HG03175 (cell line): ENCODE measurements at regions not wholly inside any gene's neighbourhood (a gene's known extent, or its start where the extent isn't known, plus 50 kb on each side); places are given as distances from the start of the nearest gene placed in this dataset.

ENCODE experiments used
- ATAC-seq: cut with Tn5 transposase; IDR thresholded peaks from one replicate; pipeline ENCODE4 v1.9.1; 2021; ENCODE audit warnings: mild to moderate bottlenecking, moderate library complexity; ENCODE audit not compliant: unreplicated experiment

DNA sequence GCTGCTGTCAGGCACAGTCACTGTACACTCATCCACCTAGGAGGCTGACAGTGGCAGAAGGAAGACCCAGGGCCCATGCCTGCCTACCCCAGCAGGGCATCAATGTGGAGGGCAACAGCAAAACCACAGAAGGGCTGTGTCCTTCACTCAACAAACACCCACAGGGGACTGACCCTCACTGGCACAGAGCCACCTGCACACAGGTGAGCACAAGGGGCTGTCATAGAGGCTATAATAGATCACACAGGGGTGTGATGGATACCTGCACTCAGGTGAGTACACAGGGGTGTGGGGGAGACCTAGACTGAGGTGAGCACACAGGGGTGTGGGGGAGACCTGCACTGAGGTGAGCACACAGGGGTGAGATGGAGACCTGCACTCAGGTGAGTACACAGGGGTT is 132.8 kb upstream of the TCERG1L start:
- ATAC-seq = no peak

DNA sequence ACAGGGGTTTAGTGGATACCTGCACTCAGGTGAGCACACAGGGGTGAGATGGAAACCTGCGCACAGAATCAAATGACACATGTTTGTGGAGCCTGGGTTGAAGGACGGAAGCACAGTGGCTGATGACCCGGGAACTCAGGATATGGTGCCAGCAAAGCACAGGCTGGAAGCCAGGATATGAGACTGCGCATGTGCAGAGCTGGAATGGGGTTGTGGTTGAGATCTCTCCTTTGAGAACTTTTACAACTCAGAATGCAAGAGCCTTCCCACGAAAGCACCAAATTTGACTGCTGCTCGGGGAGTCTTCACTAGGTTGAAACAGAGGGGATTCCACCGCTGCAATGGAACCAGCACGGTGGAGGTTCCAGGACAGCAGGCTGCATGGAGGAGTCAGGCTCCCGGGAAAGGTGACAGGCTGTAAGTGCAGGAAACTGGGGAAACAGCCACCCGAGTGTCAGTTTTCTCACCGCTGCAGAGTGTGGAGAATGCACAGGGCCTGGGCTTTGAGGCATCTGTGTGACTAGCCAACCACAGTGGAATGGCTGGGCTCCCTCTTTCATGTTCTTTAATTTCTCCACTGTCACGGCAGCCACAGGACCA is 133.4 kb upstream of the TCERG1L start:
- ATAC-seq = no peak

DNA sequence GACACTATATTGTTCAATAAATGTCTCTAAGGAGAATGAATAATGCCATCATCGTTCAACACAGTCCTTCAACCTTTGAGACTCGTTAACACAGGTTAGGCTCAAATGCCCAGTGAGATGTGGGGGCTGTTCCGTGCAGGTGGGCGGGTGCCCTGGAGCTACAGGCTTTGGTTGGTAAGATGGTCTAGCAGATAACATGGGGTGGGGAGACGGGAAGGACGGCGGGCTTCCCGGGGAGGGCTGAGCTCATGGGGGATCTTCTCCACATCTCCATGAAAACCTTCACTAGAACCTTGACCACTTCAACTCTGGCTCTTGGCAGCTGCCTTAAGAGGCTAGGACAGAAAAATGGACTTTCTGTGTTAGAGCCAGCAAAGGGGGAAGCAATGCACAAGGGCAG is 134.1 kb upstream of the TCERG1L start:
- ATAC-seq = no peak

DNA sequence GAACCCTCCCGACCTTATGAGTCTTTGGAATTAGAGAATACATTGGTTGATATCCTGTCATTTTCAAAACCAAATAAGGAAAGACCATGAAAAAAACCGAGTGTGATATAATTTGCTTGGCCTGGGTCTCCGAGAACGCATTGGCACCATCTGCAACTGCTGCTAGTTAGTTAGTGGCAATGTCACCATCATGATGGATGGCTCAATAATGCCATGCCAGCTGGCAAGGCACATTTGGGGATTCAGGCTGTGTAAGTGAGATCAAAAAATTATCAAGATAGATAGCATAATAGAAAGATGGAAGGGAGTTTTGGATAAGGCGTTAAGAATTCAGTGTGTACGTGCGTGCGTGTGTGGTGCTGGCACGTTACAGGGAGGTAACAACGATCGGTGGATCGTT is 134.7 kb upstream of the TCERG1L start:
- no peak for ATAC-seq

DNA sequence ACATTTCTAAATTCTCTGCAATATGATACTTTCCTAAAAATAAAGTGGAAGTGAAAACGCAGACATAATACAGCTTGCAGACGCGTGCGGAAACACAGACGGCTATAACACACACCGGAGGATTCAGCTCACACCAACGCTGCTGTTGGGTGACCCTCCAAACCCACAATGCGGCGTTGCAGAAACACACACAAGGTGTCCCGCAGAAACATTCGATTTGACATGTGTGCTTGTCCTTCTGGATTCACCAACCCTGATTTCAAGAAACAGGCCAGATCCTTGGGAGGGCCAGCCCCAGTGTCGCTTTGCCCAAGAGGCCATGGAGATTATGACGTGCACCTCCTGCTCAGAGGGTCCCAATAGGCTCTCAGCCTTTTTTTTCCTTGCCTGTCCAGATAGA is 136.7 kb upstream of the TCERG1L start:
- ATAC-seq = no peak

DNA sequence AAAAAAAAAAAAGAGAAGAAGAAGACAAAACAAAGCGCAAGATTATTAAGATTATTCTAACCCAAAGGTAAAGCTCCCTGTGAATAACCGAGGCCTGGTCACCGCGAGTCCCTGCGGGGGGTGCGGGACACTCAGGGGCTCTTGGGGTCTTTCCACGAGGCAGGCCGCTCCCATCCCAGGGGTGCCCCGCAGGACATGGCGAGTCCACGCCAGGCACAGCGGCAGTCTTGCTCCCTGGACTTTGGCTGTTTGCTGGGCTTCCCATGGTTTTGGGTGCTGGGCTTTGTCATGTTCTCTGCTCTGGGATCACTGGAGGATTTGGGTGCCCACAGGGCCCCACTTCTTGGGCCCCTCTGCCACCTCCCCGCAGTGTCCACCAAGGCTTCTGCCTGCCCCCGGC is 137.4 kb upstream of the TCERG1L start:
- no peak for ATAC-seq

DNA sequence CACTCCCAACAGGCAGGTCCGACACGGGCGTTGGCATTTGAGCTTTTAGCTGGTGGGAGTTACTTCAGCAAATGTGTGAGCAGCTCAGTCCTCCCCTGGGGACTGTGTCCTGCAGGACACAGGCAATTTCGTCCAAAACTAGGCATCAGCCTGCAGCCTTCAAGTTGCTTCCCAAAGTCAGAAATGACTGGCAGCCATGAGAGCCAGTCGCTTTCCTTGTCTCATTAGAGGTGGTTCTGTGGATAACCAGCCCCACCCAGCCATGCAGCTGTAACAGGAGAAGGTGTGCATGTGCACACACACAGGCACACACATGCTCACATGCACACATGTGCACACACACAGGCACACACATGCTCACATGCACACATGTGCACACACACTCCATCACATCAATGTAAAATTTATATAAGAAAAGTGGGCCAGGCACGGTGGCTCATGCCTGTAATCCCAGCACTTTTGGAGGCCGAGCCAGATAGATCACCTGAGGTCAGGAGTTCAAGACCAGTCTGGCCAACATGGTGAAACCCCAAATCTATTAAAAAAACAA is 138.8 kb upstream of the TCERG1L start:
- ATAC-seq = no peak

DNA sequence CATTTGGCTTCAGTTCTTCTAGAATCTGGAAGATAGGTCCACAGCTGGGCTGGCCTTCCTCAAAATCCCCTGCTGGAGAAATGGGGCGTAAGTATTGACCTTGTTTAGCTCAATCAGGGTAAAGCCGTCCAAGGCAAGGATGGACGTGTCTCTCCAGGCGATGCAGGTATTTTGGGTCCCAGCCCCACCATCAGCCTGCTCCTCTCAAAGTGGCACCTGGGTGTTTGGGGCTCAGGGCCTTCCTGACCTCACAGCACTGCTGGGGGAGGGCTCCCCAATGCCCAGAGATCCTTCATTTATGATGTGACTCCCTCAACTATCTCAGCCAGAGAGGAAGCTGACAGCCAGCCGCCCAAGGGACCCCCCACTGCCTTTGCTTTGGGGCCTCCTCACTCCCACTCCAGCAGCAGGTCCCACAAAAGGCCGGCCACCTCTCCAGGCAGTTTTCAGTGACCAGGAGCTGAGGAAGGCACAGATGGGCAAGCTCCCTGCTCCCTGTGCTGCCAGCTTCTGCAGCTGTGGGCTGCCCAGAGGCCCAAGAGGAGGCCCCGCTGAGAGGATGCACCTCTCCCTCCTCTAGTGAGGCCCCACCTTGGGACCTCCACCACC is 140.0 kb upstream of the TCERG1L start:
- ATAC-seq = no peak

DNA sequence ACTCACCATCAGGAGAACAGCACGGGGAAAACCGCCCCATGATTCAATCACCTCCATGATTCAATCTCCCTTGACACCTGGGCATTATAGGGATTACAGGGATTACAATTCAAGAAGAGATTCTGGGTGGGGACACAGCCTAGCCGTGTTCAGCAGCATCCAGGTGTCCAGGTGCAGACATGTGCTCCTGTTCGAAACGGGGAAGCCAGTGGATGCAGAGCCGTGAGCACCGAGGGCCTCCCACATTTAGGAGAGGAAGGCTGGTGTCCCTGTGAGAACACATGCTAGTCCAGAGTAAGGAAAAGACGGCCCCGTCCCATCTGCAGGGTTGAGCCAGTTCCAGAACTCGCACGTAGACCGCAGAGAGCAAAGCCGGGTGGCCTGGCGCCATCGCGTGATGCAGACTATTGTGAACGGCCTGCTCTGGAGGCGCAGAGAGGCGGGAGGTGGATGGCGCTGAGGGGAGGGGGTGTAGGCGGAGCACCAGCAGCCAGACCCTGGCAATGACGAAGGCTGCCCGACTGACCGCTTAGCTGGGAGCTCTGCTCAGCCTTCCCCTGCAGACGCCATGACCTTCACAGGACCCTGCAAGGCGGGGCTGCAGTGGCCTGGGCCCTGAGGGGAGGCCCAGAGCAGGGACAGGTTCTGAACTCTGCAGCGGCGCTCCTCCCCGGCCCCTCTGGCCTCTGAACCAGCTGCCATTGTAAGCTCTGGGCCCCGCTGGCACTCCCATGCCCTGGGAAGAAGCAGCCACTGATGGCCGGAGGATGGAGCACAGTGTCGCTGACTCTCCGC is 141.6 kb upstream of the TCERG1L start:
- ATAC-seq = no peak

DNA sequence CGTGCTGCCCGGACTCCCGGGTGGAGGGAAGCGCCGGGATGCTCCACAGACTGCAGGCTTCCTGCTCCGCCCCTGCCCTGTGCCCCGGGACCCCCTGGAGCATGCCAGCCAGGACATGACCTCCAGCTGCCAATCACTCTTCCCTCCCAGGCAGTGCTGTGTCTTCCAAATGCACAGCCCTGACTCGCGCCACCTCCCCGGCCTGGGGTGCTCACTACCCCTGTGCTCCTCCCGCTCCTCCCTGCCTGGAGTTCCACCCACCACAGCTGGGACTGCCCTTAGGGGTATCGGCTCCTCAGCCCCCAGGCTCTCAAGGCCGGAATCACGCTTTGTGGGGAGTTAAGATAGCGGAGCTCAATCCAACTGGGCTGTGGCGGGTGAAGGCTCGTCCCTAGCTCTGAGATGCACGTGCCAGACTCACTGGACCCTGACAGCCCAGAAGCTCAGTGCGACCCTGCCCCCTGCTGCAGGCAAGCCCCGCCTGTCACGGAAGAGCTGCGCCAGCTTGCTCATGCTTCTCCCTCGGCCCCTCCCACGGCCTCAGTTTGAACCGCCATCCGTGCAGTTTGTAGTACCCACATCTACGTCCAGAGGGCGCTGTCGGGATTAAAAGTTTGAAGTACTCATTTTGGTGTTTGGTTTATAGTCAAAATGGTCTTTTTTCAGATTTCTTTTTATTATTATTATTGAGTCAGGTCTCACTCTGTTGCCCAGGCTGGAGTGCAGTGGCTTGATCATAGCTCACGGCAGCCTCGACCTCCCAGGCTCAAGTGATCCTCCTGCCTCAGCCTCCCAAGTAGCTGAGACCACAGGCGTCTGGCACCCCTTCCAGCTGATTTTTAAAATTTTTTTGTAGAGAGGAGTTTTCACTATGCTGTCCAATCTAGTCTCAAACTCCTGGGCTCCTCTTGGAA is 142.5 kb upstream of the TCERG1L start:
- ATAC-seq = no peak

DNA sequence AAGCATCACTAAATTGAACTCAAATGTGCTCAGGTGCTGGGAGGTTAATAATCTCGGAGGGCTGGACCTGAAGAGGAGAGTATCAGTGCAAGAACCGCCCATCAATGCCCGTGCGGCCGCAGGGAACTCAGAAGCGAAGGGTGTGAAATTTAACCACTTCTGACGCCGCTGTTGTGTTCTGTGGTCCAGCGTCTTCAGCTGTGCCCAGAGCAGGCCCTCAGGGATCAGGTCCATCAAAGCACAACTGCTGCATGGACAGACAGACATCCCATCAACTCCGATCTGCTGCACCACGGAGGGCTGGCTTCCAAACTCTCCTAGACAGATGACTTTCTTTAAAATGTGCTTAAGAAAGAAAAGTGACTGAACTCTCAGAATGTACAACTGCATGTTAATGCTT is 144.9 kb upstream of the TCERG1L start:
- ATAC-seq = no peak

DNA sequence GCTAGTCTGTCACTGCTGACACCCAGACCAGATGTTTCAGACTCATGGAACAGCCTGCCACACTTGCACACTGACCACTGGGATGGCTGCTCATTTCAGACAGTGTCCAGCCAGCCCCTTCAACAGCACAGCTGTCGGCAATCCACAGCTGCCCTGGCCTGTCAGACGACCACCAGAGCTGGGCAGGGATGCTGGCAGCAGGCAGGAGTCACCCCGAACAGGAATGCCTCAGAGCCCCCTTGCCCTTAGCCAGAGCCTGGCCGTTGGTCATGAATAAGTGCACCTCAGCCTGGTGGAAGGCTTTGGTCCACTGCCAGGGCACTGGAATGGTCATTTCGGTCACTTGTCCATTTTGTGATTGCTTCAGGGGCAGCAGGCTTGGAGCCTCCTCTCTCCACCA is 149.6 kb upstream of the TCERG1L start:
- ATAC-seq = no peak

DNA sequence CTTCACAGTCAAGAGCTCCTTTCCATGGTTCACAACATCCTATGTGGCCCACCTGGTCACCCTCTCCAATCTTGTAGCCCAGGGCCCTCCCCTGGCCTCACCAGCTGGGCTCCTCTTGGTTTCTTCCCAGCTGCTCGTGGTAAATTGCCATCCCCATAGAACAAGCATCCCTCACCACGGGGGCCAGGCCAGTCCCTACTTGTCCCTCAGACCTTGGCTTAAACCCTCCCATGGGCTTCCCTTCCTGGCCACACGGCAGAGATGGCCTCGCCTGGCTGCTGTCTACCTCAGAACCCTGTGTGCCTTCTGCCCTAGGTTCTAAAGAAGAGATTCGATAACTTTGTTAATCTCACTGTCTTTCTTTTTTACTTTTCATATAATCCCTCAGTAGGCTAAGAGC is 153.3 kb upstream of the TCERG1L start:
- no peak for ATAC-seq

DNA sequence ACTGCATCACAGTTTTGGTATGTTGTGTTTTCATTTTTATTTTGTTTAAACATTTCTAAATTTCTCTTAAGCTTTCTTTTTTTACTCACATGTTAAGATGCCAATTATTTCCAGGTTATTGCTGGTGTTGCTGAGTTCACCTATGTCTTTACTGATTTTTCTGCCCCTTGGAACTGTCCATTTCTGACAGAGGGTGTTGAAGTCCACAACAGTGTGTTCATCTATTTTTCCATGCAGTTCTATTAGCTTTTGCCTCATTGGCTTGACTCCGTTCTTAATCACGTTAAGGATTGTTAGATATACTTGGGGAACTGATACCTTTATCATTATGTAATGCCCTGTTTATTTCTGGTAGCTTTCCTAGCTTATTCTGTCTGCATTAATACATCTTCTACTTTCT is 158.0 kb upstream of the TCERG1L start:
- ATAC-seq = no peak

DNA sequence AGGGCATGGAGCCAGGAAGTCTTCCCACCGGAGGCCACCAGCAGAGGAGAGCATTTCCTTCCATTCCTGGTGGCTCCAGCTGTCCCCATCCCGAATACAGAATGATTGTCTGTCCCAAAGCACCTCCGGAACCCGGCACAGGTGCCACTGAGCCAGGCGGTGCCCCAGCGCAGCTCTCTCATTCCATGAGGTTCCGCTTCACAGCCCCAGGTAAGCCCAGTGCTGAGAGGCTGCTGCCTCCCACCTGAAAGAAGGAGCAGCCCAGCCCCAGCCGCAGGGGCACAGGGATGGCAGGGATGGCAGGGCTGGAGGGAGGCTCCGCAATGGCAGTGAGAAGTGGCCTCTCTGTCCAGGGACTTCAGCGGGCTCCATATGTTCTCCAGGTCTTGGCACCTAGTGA is 162.1 kb upstream of the TCERG1L start:
- ATAC-seq = no peak

DNA sequence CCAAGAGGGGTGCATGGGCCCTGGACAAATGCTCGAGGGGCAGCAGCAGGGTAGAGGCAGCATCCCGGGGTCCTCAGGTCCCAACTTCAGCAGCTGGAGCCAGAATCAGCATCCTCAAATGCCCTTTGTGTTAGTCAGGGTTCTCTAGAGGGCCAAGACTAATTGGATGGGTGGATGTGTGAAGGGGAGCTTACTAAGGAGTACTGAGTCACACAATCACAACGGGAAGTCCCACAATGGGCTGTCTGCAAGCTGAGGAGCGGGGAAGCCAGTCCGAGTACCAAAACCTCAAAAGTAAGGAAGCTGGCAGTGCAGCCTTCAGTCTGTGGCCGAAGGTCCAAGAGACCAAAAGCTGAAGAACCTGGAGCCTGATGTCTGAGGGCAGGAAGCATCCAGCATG is 162.9 kb upstream of the TCERG1L start:
- ATAC-seq = no peak

DNA sequence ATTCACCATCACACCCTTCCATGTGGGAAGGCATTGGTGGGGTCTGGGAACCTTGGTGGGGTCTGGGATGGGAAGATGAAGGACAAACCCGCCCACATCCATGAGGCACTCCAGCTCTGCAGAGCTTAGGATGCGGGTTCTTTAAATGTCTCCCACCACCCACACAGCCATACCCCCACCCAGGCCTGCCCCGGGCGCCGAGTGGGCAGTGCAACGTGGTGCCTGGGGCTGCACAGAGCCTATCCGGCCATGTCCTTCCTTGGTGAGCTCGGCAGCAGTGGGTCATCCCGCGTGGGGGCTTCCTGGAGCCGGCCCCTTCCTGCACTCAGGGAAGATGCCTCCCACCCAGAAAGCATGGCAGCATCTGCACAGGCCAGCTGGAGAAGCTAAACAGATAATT is 163.5 kb upstream of the TCERG1L start:
- no peak for ATAC-seq

DNA sequence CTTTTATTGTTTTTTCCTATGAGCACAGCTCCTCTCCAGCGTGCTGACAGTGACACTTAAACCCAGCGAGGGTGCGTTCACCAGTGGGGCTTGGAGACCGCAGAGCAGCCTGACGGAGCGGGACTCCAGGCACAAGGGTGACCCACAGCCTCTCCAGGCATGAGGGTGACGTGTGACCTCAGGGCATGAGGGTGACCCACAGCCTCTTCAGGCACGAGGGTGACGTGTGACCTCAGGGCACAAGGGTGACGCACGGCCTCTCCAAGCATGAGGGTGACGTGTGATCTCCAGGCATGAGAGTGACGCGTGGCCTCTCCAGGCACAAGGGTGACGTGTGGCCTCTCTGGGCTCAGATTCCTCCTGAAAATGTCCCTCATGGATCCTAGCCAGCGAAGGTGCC is 164.3 kb upstream of the TCERG1L start:
- ATAC-seq = no peak

DNA sequence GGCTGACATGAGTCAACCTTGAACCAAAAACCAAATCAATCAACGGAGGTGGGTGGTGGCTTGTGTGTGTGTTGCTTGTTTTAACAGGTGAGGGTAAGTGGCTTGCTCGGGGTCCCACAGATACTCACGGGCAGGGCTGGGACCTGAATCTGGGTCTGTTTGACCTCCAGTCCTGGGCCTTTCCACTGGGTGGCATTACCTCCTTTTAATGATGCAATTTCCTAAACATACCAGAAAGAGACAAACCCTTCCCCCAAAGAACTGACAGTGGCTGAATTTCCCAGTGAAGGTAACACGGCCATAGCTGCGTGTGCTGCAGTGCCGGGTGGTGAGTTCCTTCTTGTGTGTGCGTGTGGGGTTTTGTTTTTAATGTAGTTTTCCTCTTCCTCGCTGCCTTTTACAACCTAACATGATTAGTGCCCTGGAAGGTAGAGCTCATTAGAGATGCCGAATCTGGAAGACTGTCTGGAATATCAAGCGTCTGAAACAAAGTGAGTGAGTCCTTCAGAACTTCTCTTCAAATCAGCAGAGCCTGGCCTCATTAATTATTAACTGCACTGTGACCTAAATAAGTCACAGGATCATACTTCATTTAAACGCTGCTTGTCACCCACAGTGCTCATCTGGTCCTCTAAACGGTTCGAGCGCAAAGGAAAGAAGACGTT is 166.1 kb upstream of the TCERG1L start:
- no peak for ATAC-seq

DNA sequence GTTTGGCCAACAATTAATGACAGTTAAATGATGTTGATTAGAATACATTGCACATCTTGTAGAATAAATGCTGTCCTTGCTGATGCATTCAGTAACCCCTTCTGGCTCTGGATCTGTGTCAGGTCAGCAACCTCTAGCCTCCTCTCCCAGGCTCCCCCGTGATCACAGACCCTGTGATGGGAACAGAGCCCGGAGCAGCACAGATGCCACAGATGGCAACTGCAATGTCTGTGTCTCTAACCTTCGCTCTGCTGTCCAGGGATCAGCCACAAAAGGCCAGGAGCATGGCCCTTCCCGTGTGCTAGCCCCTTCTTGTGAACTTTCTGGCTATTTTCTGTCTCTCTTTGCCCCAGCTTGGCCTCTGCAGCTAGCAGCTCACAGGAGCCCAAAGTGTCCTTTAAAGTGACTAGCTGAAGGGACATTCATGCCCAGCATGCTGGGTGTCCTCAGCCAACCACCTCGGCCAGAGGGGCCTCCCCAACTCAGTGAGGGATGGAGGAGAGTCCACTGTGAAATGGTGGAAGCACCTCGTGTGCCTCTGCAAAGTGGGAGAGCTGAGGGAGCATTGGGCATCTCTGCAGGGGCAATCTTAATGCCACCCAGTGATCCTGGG is 167.0 kb upstream of the TCERG1L start:
- ATAC-seq = no peak
